NCI-H1092 treated with DMSO at 0.1 percent for 48 hours (cell line): ENCODE measurements at regions not wholly inside any gene's neighbourhood (a gene's known extent, or its start where the extent isn't known, plus 50 kb on each side); places are given as distances from the start of the nearest gene placed in this dataset.
A peak's percentile ranks its signal among the peaks of the same experiment; 100 is the strongest.

Experiments used
- DNase-seq: peaks from one replicate; lab custom pipeline; 2025; lab: John Stamatoyannopoulos, UW

GRCh38 chr5:6920628-6921256, 207.5 kb downstream of the TENT4A start:
- DNase-seq: peak; percentile 5

- no peak for DNase-seq
These were observed 213.3 kb downstream of the TENT4A start for GRCh38 chr5:6926491-6927038.

GRCh38 chr5:6936031-6936430, 222.8 kb downstream of the TENT4A start:
- no peak for DNase-seq

GRCh38 chr5:6937677-6938076, 224.4 kb downstream of the TENT4A start:
- DNase-seq: no peak

- no peak for DNase-seq
These were observed 228.4 kb downstream of the TENT4A start for GRCh38 chr5:6941631-6942030.

GRCh38 chr5:6943197-6944112, 230.2 kb downstream of the TENT4A start:
- DNase-seq: no peak

- no peak for DNase-seq
These were observed 235.3 kb downstream of the TENT4A start for GRCh38 chr5:6948562-6948961.

- DNase-seq: no peak
These were observed 236.0 kb downstream of the TENT4A start for GRCh38 chr5:6949230-6949629.

GRCh38 chr5:6950250-6950649, 237.0 kb downstream of the TENT4A start:
- no peak for DNase-seq

GRCh38 chr5:6950860-6951259, 237.6 kb downstream of the TENT4A start:
- no peak for DNase-seq

GRCh38 chr5:6961123-6961522, 247.9 kb downstream of the TENT4A start:
- DNase-seq: no peak

- peak; percentile 61 for DNase-seq
These were observed 248.8 kb downstream of the TENT4A start for GRCh38 chr5:6961837-6962635.

GRCh38 chr5:6976971-6977370, 263.7 kb downstream of the TENT4A start:
- DNase-seq: peak; percentile 47

- DNase-seq: no peak
These were observed 265.8 kb downstream of the TENT4A start for GRCh38 chr5:6979061-6979460.

GRCh38 chr5:6989230-6989629, 276.0 kb downstream of the TENT4A start:
- no peak for DNase-seq

- no peak for DNase-seq
These were observed 280.9 kb downstream of the TENT4A start for GRCh38 chr5:6994097-6994496.

- no peak for DNase-seq
These were observed 281.9 kb downstream of the TENT4A start for GRCh38 chr5:6995115-6995514.

- no peak for DNase-seq
These were observed 287.1 kb downstream of the TENT4A start for GRCh38 chr5:7000310-7000709.

GRCh38 chr5:7010591-7010990, 297.4 kb downstream of the TENT4A start:
- DNase-seq: no peak

GRCh38 chr5:7012057-7012456, 298.8 kb downstream of the TENT4A start:
- no peak for DNase-seq

GRCh38 chr5:7014611-7015010, 301.4 kb downstream of the TENT4A start:
- no peak for DNase-seq

GRCh38 chr5:7015586-7016256, 302.5 kb downstream of the TENT4A start:
- peak; percentile 4 for DNase-seq
